C4-2B (cell line): ENCODE measurements at regions not wholly inside any gene's neighbourhood (a gene's known extent, or its start where the extent isn't known, plus 50 kb on each side); places are given as distances from the start of the nearest gene placed in this dataset.

Source experiments
- H3K27ac ChIP-seq: fragments of 450-650 bp; 2 replicates; pipeline ENCODE4 v1.5.1; 2017
- CTCF ChIP-seq: fragments of 450-650 bp; conservative IDR thresholded peaks from 2 replicates; pipeline ENCODE4 v1.5.1; 2017; ENCODE audit warnings: mild to moderate bottlenecking
- ZFX ChIP-seq: fragments of 450-650 bp; IDR thresholded peaks from 2 replicates; pipeline ENCODE4 v1.6.1; 2017

GRCh38 chr16:17899141-17899540, 428.4 kb upstream of the XYLT1 start:
- H3K27ac ChIP-seq = no peak overlapping the region
- no peak for TF ChIP-seq CTCF
- TF ChIP-seq ZFX = no peak

- TF ChIP-seq ZFX (no peak), CTCF (no peak)
- H3K27ac ChIP-seq = no peak overlapping the region
These were observed 417.2 kb upstream of the XYLT1 start for GRCh38 chr16:17887963-17888362.

- no peak overlapping the region for H3K27ac ChIP-seq
- TF ChIP-seq CTCF (no peak), ZFX (no peak)
These were observed 415.0 kb upstream of the XYLT1 start for GRCh38 chr16:17885659-17886207.

GRCh38 chr16:17877821-17878360, 407.1 kb upstream of the XYLT1 start:
- TF ChIP-seq ZFX = no peak
- TF ChIP-seq CTCF = no peak

GRCh38 chr16:17866996-17867395, 396.2 kb upstream of the XYLT1 start:
- H3K27ac ChIP-seq = no peak overlapping the region
- TF ChIP-seq CTCF (no peak), ZFX (no peak)

More at GRCh38 chr16:17877821-17878360, 407.1 kb upstream of the XYLT1 start:
- H3K27ac ChIP-seq = no peak overlapping the region

- no peak for TF ChIP-seq CTCF
- no peak for TF ChIP-seq ZFX
- no peak overlapping the region for H3K27ac ChIP-seq
These were observed 391.3 kb upstream of the XYLT1 start for GRCh38 chr16:17861981-17862479.

GRCh38 chr16:17858061-17858460, 387.3 kb upstream of the XYLT1 start:
- TF ChIP-seq CTCF (no peak), ZFX (no peak)
- no peak overlapping the region for H3K27ac ChIP-seq
